OCI-LY7 (cell line): ENCODE measurements at regions not wholly inside any gene's neighbourhood (a gene's known extent, or its start where the extent isn't known, plus 50 kb on each side); places are given as distances from the start of the nearest gene placed in this dataset.

ENCODE experiments used
- BruUV-seq: library from RNA; stranded (reverse); fragments of 400-500 nt; replicated peaks from 2 replicates; lab custom pipeline; 2021; lab: Mats Ljungman, UMichigan
- CTCF ChIA-PET: fragments of 300-600 bp; sonication (Branson Sonifier 250); formaldehyde crosslinking; loops from one replicate; lab custom pipeline; 2022; ENCODE audit warnings: antibody characterized with exemption; ENCODE audit not compliant: unreplicated experiment; lab: Charles Lee
- POLR2A ChIA-PET: fragments of 300-600 bp; sonication (Branson Sonifier 250); formaldehyde crosslinking; loops from one replicate; lab custom pipeline; 2022; ENCODE audit warnings: antibody characterized with exemption; lab: Charles Lee
- DNase-seq: peaks from one replicate; pipeline ENCODE4 v3.0.0-alpha.2; 2015; ENCODE audit warnings: low spot score
- H2AFZ ChIP-seq: fragments of 200-600 bp; sonication (generic), shearing (Covaris generic); 2 replicates; pipeline ENCODE4 v1.6.1; 2014; ENCODE audit warnings: mild to moderate bottlenecking, antibody characterized with exemption, low read length, moderate library complexity
- H3K27ac ChIP-seq: fragments of 200-600 bp; sonication (generic); 2 replicates; pipeline ENCODE4 v1.5.1; 2014; ENCODE audit warnings: mixed run types, low read depth, mild to moderate bottlenecking, moderate library complexity, low read length, inconsistent platforms; ENCODE audit not compliant: poor library complexity, severe bottlenecking
- H3K36me3 ChIP-seq: fragments of 200-600 bp; sonication (generic); 2 replicates; pipeline ENCODE4 v1.6.1; 2014; ENCODE audit warnings: mild to moderate bottlenecking, antibody characterized with exemption, low read length, moderate library complexity, mixed read lengths; ENCODE audit not compliant: insufficient read depth
- H3K4me1 ChIP-seq: fragments of 200-600 bp; sonication (generic); 2 replicates; pipeline ENCODE4 v1.5.1; 2014; ENCODE audit warnings: mild to moderate bottlenecking, low read length; ENCODE audit not compliant: insufficient read depth, poor library complexity, severe bottlenecking
- H3K4me2 ChIP-seq: fragments of 200-600 bp; sonication (generic); 2 replicates; pipeline ENCODE4 v1.6.1; 2014; ENCODE audit warnings: mild to moderate bottlenecking, low read length
- H3K4me3 ChIP-seq: fragments of 200-600 bp; sonication (generic); 2 replicates; pipeline ENCODE4 v1.5.1; 2014; ENCODE audit warnings: mild to moderate bottlenecking, low read depth, low read length; ENCODE audit not compliant: poor library complexity, severe bottlenecking
- H3K79me2 ChIP-seq: fragments of 200-600 bp; sonication (generic); 2 replicates; pipeline ENCODE4 v1.6.1; 2016; ENCODE audit warnings: low read depth, mild to moderate bottlenecking, low read length, moderate library complexity, mixed read lengths; ENCODE audit not compliant: insufficient read depth
- H3K9me2 ChIP-seq: fragments of 200-600 bp; sonication (generic); 2 replicates; pipeline ENCODE4 v1.6.1; 2016; ENCODE audit warnings: mild to moderate bottlenecking, low read length, mixed read lengths; ENCODE audit not compliant: insufficient read depth
- H3K9me3 ChIP-seq: fragments of 200-600 bp; sonication (generic); 2 replicates; pipeline ENCODE4 v1.6.1; 2014; ENCODE audit warnings: mild to moderate bottlenecking, mixed run types, low read length, mixed read lengths
- H4K20me1 ChIP-seq: fragments of 200-600 bp; sonication (generic); 2 replicates; pipeline ENCODE4 v1.6.1; 2014; ENCODE audit warnings: mild to moderate bottlenecking, antibody characterized with exemption, low read length, moderate library complexity, mixed read lengths; ENCODE audit not compliant: insufficient read depth
- EZH2phosphoT487 ChIP-seq: fragments of 200-600 bp; sonication (generic); IDR thresholded peaks from 2 replicates; pipeline ENCODE4 v1.6.1; 2018; ENCODE audit warnings: low read depth, borderline replicate concordance, mild to moderate bottlenecking, mixed run types, antibody characterized with exemption, low read length, moderate library complexity, mixed read lengths
- intact Hi-C: fragments of 100-400 bp; cut with micrococcal nuclease; formaldehyde crosslinking; loops from one replicate; pipeline ENCODE4 v1.10.0; 2022; ENCODE audit not compliant: unreplicated experiment
- TF ChIP-seq, protein P1 (sequence below): fragments of 200-600 bp; sonication (generic); conservative IDR thresholded peaks from 2 replicates; pipeline ENCODE4 v1.5.1; 2014; ENCODE audit warnings: mild to moderate bottlenecking, antibody characterized with exemption, low read length, moderate library complexity, mixed read lengths

DNA sequence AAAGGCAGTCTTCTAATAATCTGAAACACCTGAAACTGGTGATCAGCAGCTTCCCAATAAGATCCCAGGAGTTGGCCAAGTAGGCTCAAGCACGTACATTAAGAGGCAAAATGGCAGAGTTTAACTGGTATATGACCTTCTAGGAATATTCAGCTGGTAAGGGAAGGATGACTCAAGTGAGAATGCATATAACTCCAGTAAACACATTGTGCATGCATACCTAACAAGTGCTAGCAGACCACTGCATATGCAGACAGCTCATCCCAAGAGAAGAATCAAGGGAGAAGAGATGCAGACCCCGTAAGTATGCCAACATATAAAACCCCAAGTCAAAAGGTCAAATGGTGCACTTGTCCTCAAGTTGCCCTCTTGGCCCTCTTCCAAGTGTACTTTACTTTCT lies 73.0 kb upstream of the ZRANB2 start:
- POLR2A ChIA-PET, result no interaction called here
- no peaks in the 10 kb centered on the region for H4K20me1 ChIP-seq
- CTCF ChIA-PET, result no interaction called here
- no peak overlapping the region for H2AFZ ChIP-seq
- no peaks in the 10 kb centered on the region for H3K4me1 ChIP-seq
- H3K36me3 ChIP-seq, result no peaks in the 10 kb centered on the region
- intact Hi-C loops, result no loop called here
- no peaks in the 10 kb centered on the region for H3K9me2 ChIP-seq
- no peak overlapping the region for H3K4me2 ChIP-seq
- no TSS peak for BruUV-seq
- H3K4me3 ChIP-seq, result no peak overlapping the region
- no peaks in the 10 kb centered on the region for H3K9me3 ChIP-seq
- H3K79me2 ChIP-seq, result no peaks in the 10 kb centered on the region
- TF ChIP-seq, protein P1, sequence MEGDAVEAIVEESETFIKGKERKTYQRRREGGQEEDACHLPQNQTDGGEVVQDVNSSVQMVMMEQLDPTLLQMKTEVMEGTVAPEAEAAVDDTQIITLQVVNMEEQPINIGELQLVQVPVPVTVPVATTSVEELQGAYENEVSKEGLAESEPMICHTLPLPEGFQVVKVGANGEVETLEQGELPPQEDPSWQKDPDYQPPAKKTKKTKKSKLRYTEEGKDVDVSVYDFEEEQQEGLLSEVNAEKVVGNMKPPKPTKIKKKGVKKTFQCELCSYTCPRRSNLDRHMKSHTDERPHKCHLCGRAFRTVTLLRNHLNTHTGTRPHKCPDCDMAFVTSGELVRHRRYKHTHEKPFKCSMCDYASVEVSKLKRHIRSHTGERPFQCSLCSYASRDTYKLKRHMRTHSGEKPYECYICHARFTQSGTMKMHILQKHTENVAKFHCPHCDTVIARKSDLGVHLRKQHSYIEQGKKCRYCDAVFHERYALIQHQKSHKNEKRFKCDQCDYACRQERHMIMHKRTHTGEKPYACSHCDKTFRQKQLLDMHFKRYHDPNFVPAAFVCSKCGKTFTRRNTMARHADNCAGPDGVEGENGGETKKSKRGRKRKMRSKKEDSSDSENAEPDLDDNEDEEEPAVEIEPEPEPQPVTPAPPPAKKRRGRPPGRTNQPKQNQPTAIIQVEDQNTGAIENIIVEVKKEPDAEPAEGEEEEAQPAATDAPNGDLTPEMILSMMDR, result no peak
- TF ChIP-seq EZH2phosphoT487, result no peak
- no peak for DNase-seq
- H3K27ac ChIP-seq, result no peak overlapping the region

DNA sequence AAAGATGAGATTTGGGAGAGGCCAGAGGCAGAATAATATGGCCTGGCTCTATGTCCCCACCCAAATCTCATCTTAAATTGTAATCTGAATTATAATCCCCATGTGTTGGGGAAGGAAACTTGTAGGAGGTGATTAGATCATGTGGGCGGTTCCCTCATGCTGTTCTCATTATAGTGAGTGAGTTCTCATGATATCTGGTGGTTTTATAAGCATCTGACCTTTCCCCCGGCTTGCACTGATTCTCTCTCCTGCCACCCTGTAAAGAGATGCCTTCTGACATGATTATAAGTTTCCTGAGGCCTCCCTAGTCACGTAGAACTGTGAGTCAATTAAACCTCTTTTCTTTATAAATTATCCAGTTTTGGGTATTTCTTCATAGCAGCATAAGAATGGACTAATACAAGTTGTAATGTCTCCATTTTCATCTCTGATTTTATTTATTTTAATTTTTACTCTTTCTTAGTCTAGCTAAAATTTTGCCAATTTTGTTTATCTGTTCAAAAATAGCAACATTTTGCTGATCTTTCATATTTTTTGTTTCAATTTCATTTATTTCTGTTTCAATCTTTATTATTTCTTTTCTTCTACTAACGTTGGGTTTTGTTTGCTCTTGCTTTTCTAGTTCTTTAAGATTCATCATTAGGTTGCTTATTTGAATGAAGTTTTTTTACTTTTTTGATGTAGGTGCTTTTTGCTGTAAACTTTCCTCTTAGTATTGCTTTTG lies 67.0 kb upstream of the ZRANB2 start:
- DNase-seq, result no peak
- Histone ChIP-seq H3K79me2 (no peaks in the 10 kb centered on the region), H3K27ac (no peak overlapping the region), H3K4me2 (no peak overlapping the region), H3K36me3 (no peaks in the 10 kb centered on the region), H3K4me1 (no peaks in the 10 kb centered on the region), H2AFZ (no peak overlapping the region), H4K20me1 (no peaks in the 10 kb centered on the region), H3K9me3 (no peaks in the 10 kb centered on the region), H3K9me2 (no peaks in the 10 kb centered on the region), H3K4me3 (no peak overlapping the region)
- no peak for TF ChIP-seq EZH2phosphoT487
- TF ChIP-seq, protein P1, result no peak
- CTCF ChIA-PET, result no interaction called here
- no TSS peak for BruUV-seq
- POLR2A ChIA-PET, result no interaction called here
- intact Hi-C loops, result no loop called here

DNA sequence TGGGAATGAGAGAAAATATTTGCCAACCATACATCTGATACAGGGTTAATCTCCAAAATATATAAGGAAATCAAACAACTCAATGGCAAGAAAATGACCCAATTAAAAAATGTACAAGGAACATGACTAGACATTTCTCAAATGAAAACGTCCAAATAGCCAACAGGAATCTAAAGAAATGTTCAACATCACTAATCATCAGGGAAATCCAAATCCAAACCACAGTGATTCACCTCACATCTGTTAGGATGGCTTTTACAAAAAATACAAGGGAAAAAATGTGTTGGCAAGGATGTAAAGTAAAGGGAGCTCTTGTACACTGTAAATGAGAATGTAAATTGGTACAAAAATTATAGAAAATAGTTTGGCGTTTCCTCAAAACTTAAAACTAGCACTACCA lies 54.7 kb upstream of the ZRANB2 start:
- Histone ChIP-seq H3K9me2 (no peaks in the 10 kb centered on the region), H3K36me3 (no peaks in the 10 kb centered on the region), H3K4me3 (no peak overlapping the region), H3K4me2 (no peak overlapping the region), H2AFZ (no peak overlapping the region), H3K4me1 (no peaks in the 10 kb centered on the region), H3K9me3 (no peaks in the 10 kb centered on the region; the same call in 1 of the 2 replicates), H3K27ac (no peak overlapping the region), H4K20me1 (no peaks in the 10 kb centered on the region), H3K79me2 (no peaks in the 10 kb centered on the region)
- no peak for DNase-seq
- BruUV-seq, result no TSS peak
- POLR2A ChIA-PET, result no interaction called here
- CTCF ChIA-PET, result no interaction called here
- intact Hi-C loops, result no loop called here
- TF ChIP-seq EZH2phosphoT487, result no peak
- TF ChIP-seq, protein P1, result no peak
